Astrocyte (in vitro differentiated cells and primary cell): ENCODE measurements at regions not wholly inside any gene's neighbourhood (a gene's known extent, or its start where the extent isn't known, plus 50 kb on each side); places are given as distances from the start of the nearest gene placed in this dataset.

Source experiments
- DNase-seq: peaks from one replicate; pipeline ENCODE4 v3.0.0-alpha.2; 2010; ENCODE audit warnings: low read depth
- FAIRE-seq: peaks from 2 replicates; lab custom pipeline; 2011; peaks lifted over from hg19 to GRCh38; lab: Jason Lieb, UNC
- H2AFZ ChIP-seq: 2 replicates; pipeline ENCODE4 v1.6.0; 2012; ENCODE audit warnings: low read depth, low read length, inconsistent platforms
- H3K27ac ChIP-seq: 2 replicates; pipeline ENCODE4 v1.5.1; 2011; ENCODE audit warnings: low read depth, low read length, inconsistent platforms
- H3K27me3 ChIP-seq: 2 replicates; pipeline ENCODE4 v1.6.0; 2011; ENCODE audit warnings: low read length, inconsistent platforms; ENCODE audit not compliant: insufficient read depth
- H3K36me3 ChIP-seq: 2 replicates; pipeline ENCODE4 v1.5.1; 2011; ENCODE audit warnings: low read length, inconsistent platforms; ENCODE audit not compliant: insufficient read depth
- H3K4me1 ChIP-seq: 2 replicates; pipeline ENCODE4 v1.5.1; 2011; ENCODE audit warnings: low read length, inconsistent platforms; ENCODE audit not compliant: insufficient read depth
- H3K4me2 ChIP-seq: 2 replicates; pipeline ENCODE4 v1.6.0; 2012; ENCODE audit warnings: low read length, inconsistent platforms
- H3K4me3 ChIP-seq: 2 replicates; pipeline ENCODE4 v1.5.1; 2011; ENCODE audit warnings: low read depth, mild to moderate bottlenecking, low read length, inconsistent platforms; ENCODE audit not compliant: insufficient read depth
- H3K79me2 ChIP-seq: 2 replicates; pipeline ENCODE4 v1.6.0; 2012; ENCODE audit warnings: mild to moderate bottlenecking, low read length, inconsistent platforms; ENCODE audit not compliant: insufficient read depth
- H3K9ac ChIP-seq: 2 replicates; pipeline ENCODE4 v1.6.0; 2012; ENCODE audit warnings: mild to moderate bottlenecking, low read length, inconsistent platforms
- H3K9me3 ChIP-seq: 2 replicates; pipeline ENCODE4 v1.5.1; 2012; ENCODE audit warnings: low read depth, mild to moderate bottlenecking, low read length, inconsistent platforms; ENCODE audit not compliant: insufficient read depth
- H4K20me1 ChIP-seq: 2 replicates; pipeline ENCODE4 v1.6.0; 2012; ENCODE audit warnings: low read length, inconsistent platforms; ENCODE audit not compliant: insufficient read depth
- H3K27ac Mint-ChIP-seq: one replicate; pipeline ENCODE4 v1.8.0; 2021; ENCODE audit warnings: mild to moderate bottlenecking, mixed read lengths; ENCODE audit not compliant: unreplicated experiment
- H3K27me3 Mint-ChIP-seq: one replicate; pipeline ENCODE4 v1.8.0; 2021; ENCODE audit warnings: low read depth, mixed read lengths; ENCODE audit not compliant: unreplicated experiment
- H3K36me3 Mint-ChIP-seq: one replicate; pipeline ENCODE4 v1.8.0; 2021; ENCODE audit warnings: low read depth, mixed read lengths; ENCODE audit not compliant: unreplicated experiment
- H3K4me1 Mint-ChIP-seq: one replicate; pipeline ENCODE4 v1.8.0; 2021; ENCODE audit warnings: low read depth, mixed read lengths; ENCODE audit not compliant: unreplicated experiment
- H3K4me3 Mint-ChIP-seq: one replicate; pipeline ENCODE4 v1.8.0; 2021; ENCODE audit warnings: mild to moderate bottlenecking, moderate library complexity, mixed read lengths; ENCODE audit not compliant: unreplicated experiment
- H3K9me3 Mint-ChIP-seq: one replicate; pipeline ENCODE4 v1.8.0; 2021; ENCODE audit warnings: mild to moderate bottlenecking, mixed read lengths; ENCODE audit not compliant: unreplicated experiment
- EZH2 ChIP-seq: IDR thresholded peaks from 2 replicates; pipeline ENCODE4 v1.6.1; 2012; ENCODE audit warnings: mild to moderate bottlenecking, low read length, inconsistent platforms; ENCODE audit not compliant: insufficient read depth
- TF ChIP-seq, protein P1 (sequence below): IDR thresholded peaks from 2 replicates; pipeline ENCODE4 v1.5.1; 2011; ENCODE audit warnings: low read depth, mild to moderate bottlenecking, inconsistent platforms, low read length, moderate library complexity; ENCODE audit not compliant: insufficient read depth

DNA sequence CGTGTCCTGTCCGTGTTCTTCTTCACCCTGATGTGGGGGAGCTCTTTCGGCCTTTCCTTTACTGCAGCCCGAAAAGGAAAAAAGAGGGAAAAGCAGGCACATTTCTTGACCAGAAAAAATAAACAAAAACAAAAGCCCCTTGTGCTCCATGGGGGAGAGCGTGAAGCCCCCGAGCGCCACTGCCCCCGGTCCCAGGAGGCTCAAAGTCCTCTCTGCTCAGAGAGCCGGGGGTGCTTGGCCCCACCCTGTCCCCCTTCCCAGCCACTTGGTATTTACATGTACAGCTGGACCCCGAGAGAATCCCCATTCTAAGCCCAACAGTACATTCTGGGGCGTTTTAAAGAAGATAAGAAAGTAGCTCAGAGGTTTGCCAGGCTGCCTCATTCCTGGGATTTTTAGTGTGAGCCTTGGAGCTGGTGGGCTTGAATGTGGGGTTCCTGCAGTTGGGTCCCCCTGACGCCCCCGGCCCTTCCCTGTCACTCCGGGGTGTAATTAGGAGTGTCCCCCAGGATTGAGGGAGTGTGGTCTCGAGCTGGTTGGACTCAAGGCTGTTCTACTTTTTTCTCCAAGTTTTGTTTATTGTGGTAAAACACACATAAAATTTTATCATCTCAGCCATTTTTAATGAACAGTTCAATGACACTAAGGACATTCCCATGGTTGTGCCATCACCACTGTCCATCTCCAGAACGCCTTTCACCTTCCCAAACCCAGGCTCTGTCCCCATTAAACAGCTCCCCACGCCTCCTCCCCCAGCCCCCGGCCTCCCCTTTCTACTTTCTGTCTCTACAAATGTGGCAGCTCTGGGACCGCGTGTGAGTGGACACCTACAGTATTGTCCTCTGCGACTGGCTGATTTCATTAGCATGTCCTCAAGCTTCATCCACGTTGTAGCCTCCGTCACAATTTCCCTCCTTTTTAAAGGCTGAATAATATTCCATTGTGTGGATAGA is 55.7 kb upstream of the BHLHE23 start:
- Mint-ChIP-seq H3K9me3 (peaks cover 4% of the 10 kb centered on the region), H3K27me3 (peaks cover 41% of the 10 kb centered on the region), H3K27ac (no peak overlapping the region), H3K4me3 (no peak overlapping the region), H3K4me1 (no peaks in the 10 kb centered on the region), H3K36me3 (no peaks in the 10 kb centered on the region)
- Histone ChIP-seq H3K9ac (no peak overlapping the region), H3K36me3 (no peaks in the 10 kb centered on the region), H3K27ac (no peak overlapping the region), H4K20me1 (peaks cover 5% of the 10 kb centered on the region), H3K4me3 (no peak overlapping the region), H3K9me3 (peaks cover 7% of the 10 kb centered on the region), H2AFZ (no peak overlapping the region), H3K4me2 (no peak overlapping the region), H3K79me2 (no peaks in the 10 kb centered on the region), H3K27me3 (peaks cover 2% of the 10 kb centered on the region), H3K4me1 (no peaks in the 10 kb centered on the region)
- no peak for TF ChIP-seq EZH2
- TF ChIP-seq, protein P1, sequence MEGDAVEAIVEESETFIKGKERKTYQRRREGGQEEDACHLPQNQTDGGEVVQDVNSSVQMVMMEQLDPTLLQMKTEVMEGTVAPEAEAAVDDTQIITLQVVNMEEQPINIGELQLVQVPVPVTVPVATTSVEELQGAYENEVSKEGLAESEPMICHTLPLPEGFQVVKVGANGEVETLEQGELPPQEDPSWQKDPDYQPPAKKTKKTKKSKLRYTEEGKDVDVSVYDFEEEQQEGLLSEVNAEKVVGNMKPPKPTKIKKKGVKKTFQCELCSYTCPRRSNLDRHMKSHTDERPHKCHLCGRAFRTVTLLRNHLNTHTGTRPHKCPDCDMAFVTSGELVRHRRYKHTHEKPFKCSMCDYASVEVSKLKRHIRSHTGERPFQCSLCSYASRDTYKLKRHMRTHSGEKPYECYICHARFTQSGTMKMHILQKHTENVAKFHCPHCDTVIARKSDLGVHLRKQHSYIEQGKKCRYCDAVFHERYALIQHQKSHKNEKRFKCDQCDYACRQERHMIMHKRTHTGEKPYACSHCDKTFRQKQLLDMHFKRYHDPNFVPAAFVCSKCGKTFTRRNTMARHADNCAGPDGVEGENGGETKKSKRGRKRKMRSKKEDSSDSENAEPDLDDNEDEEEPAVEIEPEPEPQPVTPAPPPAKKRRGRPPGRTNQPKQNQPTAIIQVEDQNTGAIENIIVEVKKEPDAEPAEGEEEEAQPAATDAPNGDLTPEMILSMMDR, result no peak
- FAIRE-seq (no peak), DNase-seq (no peak)

DNA sequence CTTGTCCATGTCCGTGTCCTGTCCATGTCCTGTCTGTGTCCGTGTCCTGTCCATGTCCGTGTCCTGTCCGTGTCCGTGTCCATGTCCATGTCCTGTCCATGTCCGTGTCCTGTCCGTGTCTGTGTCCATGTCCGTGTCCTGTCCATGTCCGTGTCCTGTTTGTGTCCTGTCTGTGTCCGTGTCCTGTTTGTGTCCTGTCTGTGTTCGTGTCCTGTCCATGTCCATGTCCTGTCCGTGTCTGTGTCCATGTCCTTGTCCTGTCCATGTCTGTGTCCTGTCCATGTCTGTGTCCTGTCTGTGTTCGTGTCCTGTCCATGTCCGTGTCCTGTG is 55.0 kb upstream of the BHLHE23 start:
- no peaks in the 10 kb centered on the region for H3K36me3 ChIP-seq
- peaks cover 4% of the 10 kb centered on the region for H3K9me3 Mint-ChIP-seq

More for the DNA sequence above, 55.0 kb upstream of the BHLHE23 start:
- Mint-ChIP-seq H3K4me3 (no peak overlapping the region), H3K36me3 (no peaks in the 10 kb centered on the region), H3K4me1 (no peaks in the 10 kb centered on the region), H3K27ac (peak overlapping the region; percentile 16), H3K27me3 (peaks cover 35% of the 10 kb centered on the region)
- FAIRE-seq, result peak; percentile 47
- TF ChIP-seq, protein P1, result no peak
- TF ChIP-seq EZH2, result no peak
- H3K27me3 ChIP-seq, result peaks cover 2% of the 10 kb centered on the region
- H3K9me3 ChIP-seq, result peaks cover 7% of the 10 kb centered on the region
- H2AFZ ChIP-seq, result no peak overlapping the region
- H3K4me3 ChIP-seq, result no peak overlapping the region
- no peak overlapping the region for H3K4me2 ChIP-seq
- H3K79me2 ChIP-seq, result no peaks in the 10 kb centered on the region
- peaks cover 11% of the 10 kb centered on the region for H4K20me1 ChIP-seq
- H3K4me1 ChIP-seq, result no peaks in the 10 kb centered on the region
- H3K9ac ChIP-seq, result no peak overlapping the region
- no peak overlapping the region for H3K27ac ChIP-seq
- no peak for DNase-seq
